ENCODE measurements at regions not wholly inside any gene's neighbourhood (a gene's known extent, or its start where the extent isn't known, plus 50 kb on each side); places are given as distances from the start of the nearest gene placed in this dataset.
"Not testable (repeated sequence)": the region's sequence is repeated elsewhere in the genome, so short reads cannot be mapped to it uniquely, and the experiment has no call there.

DNA sequence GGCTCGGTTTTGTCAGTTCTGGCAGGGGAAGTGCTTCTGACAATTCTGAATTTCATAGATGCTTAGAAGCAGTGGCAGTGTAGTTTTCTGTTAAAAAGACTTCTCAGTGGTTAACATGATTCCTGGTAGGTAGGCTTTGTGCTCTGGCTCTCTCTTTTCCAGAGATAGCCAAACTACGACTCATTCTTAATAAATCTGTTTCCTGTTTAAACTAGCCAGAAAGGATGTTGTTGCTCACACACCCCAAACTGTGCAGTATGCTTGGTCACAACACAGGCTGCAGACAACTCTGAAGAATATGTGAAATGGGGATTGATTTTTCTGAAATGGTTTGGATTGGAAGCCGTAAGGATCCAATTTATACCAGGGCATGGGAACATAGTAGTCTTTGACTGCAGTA is 711.5 kb downstream of the PCDH17 start:
- Histone ChIP-seq H3K27me3 (no peaks in the 10 kb centered on the region), H3K4me1 (peaks cover 0 to 7% (median 0%) of the 10 kb centered on the region in 4 donors), H3K27ac (no peak overlapping the region), H3K36me3 (no peaks in the 10 kb centered on the region), H3K4me3 (no peak overlapping the region), H3K9me3 (no peaks in the 10 kb centered on the region)
- WGBS, 2 donors: 41 to 49% methylated on average over 3 of the region's 3 CpGs
- no peak for TF ChIP-seq POLR2AphosphoS5 (IDR thresholded peaks at IDR 0.05)
- no peak for TF ChIP-seq EP300 (IDR thresholded peaks at IDR 0.05)
- no peak for TF ChIP-seq POLR2A (IDR thresholded peaks at IDR 0.05)
- TF ChIP-seq, protein P1, sequence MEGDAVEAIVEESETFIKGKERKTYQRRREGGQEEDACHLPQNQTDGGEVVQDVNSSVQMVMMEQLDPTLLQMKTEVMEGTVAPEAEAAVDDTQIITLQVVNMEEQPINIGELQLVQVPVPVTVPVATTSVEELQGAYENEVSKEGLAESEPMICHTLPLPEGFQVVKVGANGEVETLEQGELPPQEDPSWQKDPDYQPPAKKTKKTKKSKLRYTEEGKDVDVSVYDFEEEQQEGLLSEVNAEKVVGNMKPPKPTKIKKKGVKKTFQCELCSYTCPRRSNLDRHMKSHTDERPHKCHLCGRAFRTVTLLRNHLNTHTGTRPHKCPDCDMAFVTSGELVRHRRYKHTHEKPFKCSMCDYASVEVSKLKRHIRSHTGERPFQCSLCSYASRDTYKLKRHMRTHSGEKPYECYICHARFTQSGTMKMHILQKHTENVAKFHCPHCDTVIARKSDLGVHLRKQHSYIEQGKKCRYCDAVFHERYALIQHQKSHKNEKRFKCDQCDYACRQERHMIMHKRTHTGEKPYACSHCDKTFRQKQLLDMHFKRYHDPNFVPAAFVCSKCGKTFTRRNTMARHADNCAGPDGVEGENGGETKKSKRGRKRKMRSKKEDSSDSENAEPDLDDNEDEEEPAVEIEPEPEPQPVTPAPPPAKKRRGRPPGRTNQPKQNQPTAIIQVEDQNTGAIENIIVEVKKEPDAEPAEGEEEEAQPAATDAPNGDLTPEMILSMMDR (IDR thresholded peaks at IDR 0.05): no peak
- no peak for DNase-seq
- no peak for ATAC-seq (ENCODE audit: low FRiP score in 2 of 2)

DNA sequence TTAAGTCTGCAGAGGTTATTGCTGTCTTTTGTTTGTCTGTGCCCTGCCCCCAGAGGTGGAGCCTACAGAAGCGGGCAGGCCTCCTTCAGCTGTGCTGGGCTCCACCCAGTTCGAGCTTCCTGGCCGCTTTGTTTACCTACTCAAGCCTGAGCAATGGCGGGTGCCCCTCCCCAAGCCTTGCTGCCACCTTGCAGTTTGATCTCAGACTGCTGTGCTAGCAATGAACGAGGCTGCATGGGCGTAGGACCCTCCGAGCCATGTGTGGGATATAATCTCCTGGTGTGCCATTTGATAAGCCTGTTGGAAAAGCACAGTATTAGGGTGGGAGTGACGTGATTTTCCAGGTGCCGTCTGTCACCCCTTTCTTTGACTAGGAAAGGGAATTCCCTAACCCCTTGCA is 720.6 kb downstream of the PCDH17 start:
- ATAC-seq (ENCODE audit: low FRiP score in 2 of 2); H3K4me3 ChIP-seq; H3K27ac ChIP-seq; H3K4me1 ChIP-seq; H3K9me3 ChIP-seq; H3K27me3 ChIP-seq; H3K36me3 ChIP-seq: not testable (repeated sequence)
- WGBS, 2 donors: 92 to 96% methylated on average over 9 of the region's 9 CpGs
- peak in 1 of 2 donors; percentile 14 for DNase-seq

DNA sequence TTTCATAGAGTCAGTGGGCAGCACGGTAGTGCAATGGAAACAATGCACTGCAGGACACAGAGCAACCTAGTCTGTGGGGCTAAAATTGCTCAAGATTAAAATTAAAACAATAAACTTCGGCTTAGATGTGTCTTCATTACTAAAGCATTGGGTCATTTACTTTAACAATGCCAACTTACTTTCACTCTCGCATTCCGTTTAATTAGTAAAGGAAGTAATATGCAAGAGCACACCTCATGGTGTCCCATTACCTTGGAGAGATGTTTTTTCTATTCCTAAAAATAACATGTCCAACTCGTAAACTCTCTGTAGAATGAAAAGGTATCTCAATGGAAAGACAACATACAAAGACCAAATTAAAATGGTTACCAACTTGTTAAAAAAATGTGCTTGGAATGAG is 738.4 kb downstream of the PCDH17 start:
- no peak for DNase-seq
- WGBS, 2 donors: 82 to 87% methylated on average over 5 of the region's 5 CpGs
- TF ChIP-seq, protein P1 (IDR thresholded peaks at IDR 0.05): no peak
- TF ChIP-seq EP300 (IDR thresholded peaks at IDR 0.05): no peak
- no peak for TF ChIP-seq POLR2AphosphoS5 (IDR thresholded peaks at IDR 0.05)
- no peak for TF ChIP-seq POLR2A (IDR thresholded peaks at IDR 0.05)
- Histone ChIP-seq H3K36me3 (no peaks in the 10 kb centered on the region), H3K27ac (no peak overlapping the region), H3K4me1 (no peaks in the 10 kb centered on the region), H3K9me3 (no peaks in the 10 kb centered on the region), H3K27me3 (no peaks in the 10 kb centered on the region), H3K4me3 (no peak overlapping the region)
- no peak for ATAC-seq (ENCODE audit: low FRiP score in 2 of 2)

DNA sequence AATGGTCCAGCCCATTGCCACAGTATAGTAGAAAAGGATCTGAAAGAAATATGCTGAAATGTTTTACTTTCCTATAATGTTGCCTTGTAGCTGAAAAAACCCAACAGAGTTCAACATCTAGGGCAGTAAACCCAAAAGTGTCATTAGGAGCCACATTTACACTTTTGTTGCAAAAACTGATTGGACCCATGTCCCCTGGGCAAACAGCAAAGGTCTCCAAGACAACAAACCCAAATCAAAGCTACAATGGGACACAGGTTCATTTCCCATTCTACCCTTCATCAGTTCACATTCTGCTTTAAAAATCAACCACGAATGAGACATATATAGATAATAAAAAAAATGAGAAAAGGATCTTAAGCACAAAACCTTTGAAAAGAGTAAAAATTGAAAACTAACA is 744.8 kb downstream of the PCDH17 start:
- H3K4me1 ChIP-seq: no peaks in the 10 kb centered on the region
- H3K27ac ChIP-seq: no peak overlapping the region
- no peak overlapping the region for H3K4me3 ChIP-seq
- no peak for TF ChIP-seq POLR2AphosphoS5 (IDR thresholded peaks at IDR 0.05)
- no peak for TF ChIP-seq POLR2A (IDR thresholded peaks at IDR 0.05)
- TF ChIP-seq EP300 (IDR thresholded peaks at IDR 0.05): no peak
- TF ChIP-seq, protein P1 (IDR thresholded peaks at IDR 0.05): no peak
- no peak for DNase-seq
- H3K27me3 ChIP-seq: no peaks in the 10 kb centered on the region
- H3K9me3 ChIP-seq: no peaks in the 10 kb centered on the region
- 78 to 84% methylated on average over 1 of the region's 1 CpG for WGBS, 2 donors
- ATAC-seq (ENCODE audit: low FRiP score in 2 of 2): no peak
- no peaks in the 10 kb centered on the region for H3K36me3 ChIP-seq

DNA sequence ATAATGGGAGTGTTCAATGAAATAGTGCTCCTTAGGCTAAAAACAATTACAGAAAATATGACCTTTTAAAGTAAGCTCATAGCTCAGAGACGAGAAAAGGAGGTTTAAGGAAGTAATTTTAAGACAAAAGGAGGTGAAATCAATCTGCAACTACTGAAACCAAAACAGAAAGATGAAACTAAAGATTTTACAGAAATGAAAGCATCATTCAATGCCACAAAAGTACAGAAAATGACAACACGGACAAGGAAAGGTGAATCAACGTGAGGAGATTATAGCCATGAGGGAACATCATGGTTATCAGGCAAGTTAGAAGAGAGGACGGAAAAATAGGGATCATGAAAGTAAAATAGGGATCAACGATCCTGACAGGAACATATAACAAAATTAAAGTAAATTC is 745.2 kb downstream of the PCDH17 start:
- DNase-seq: no peak
- Histone ChIP-seq H3K27me3 (no peaks in the 10 kb centered on the region), H3K4me1 (no peaks in the 10 kb centered on the region), H3K4me3 (no peak overlapping the region), H3K27ac (no peak overlapping the region), H3K9me3 (no peaks in the 10 kb centered on the region), H3K36me3 (no peaks in the 10 kb centered on the region)
- ATAC-seq (ENCODE audit: low FRiP score in 2 of 2): no peak
- WGBS, 2 donors: 79 to 84% methylated on average over 5 of the region's 5 CpGs
- TF ChIP-seq, protein P1 (IDR thresholded peaks at IDR 0.05): no peak
- TF ChIP-seq POLR2AphosphoS5 (IDR thresholded peaks at IDR 0.05) (no peak), POLR2A (IDR thresholded peaks at IDR 0.05) (no peak), EP300 (IDR thresholded peaks at IDR 0.05) (no peak)

Data from upper lobe of left lung (tissue), 6 donors.